Psoas muscle (tissue), 7 donors: ENCODE measurements at regions not wholly inside any gene's neighbourhood (a gene's known extent, or its start where the extent isn't known, plus 50 kb on each side); places are given as distances from the start of the nearest gene placed in this dataset.

Source experiments
- ATAC-seq, 4 donors: fragments of 200-7000 bp; cut with Tn5 transposase; one replicate each; pipeline ENCODE4 v1.9.1; 2020; ENCODE audit warnings: moderate library complexity in 3 of 4, mild to moderate bottlenecking in 2 of 4
- DNase-seq, 2 donors: peaks; one replicate each; pipeline ENCODE4 v3.0.0-alpha.2; 2020
- H3K27ac ChIP-seq: fragments of 200-600 bp; one replicate; pipeline ENCODE4 v1.8.0; 2022
- H3K27me3 ChIP-seq, 3 donors: fragments of 200-600 bp in 1 of 3; one replicate each; pipeline versions ENCODE4 v1.6.1 to v1.8.0; 2013 to 2022; ENCODE audit warnings: low read length in 2 of 3, mild to moderate bottlenecking in 2 of 3, moderate library complexity in 1 of 3; ENCODE audit not compliant: insufficient read depth in 3 of 3
- H3K36me3 ChIP-seq, 2 donors: fragments of 200-600 bp in 1 of 2; one replicate each; pipeline versions ENCODE4 v1.6.1 to v1.8.0; 2013 to 2022; ENCODE audit warnings: low read depth in 1 of 2, mild to moderate bottlenecking in 1 of 2, moderate library complexity in 1 of 2; ENCODE audit not compliant: insufficient read depth in 1 of 2
- H3K4me1 ChIP-seq: fragments of 200-600 bp; one replicate; pipeline ENCODE4 v1.8.0; 2022
- H3K4me3 ChIP-seq: fragments of 200-600 bp; one replicate; pipeline ENCODE4 v1.8.0; 2022; ENCODE audit warnings: mild to moderate bottlenecking
- H3K9me3 ChIP-seq: fragments of 200-600 bp; one replicate; pipeline ENCODE4 v1.8.0; 2022
- WGBS, 3 donors: extraction: QIAGEN DNeasy Blood & Tissue Kit; methylation state at CpG; one replicate each; pipeline versions ENCODE4 v1.1.6 to v1.1.7; 2013; 5-methylcytosine and 5-hydroxymethylcytosine counted together
- intact Hi-C, 2 donors: fragments of 100-400 bp; cut with DNase I; formaldehyde crosslinking; loops; one replicate each; pipeline versions ENCODE4 v1.11.0 to v1.14.2; 2022
- TF ChIP-seq, protein P1 (sequence below): fragments of 200-600 bp; IDR thresholded peaks from one replicate; pipeline ENCODE4 v1.8.0; 2022; ENCODE audit warnings: antibody characterized with exemption
- donor health status: healthy with polysubstance abuse.
- donor health status: DM: no; HTN: no; CAD: no; lungs with moderate emphysema.
- donor health status: Bipolar disorder and iron deficiency.
- donor health status: healthy.
- donor health status: DM: yes; HTN: yes; CAD: no.
- donor health status: DM: no; HTN: no; CAD: no.
- donor health status: DM: yes; HTN: yes; CAD: no.

GRCh38 chr22:44368611-44369292, 56.0 kb upstream of the SHISAL1 start:
- Histone ChIP-seq H3K4me3 (no peak overlapping the region), H3K4me1 (peaks cover 3% of the 10 kb centered on the region), H3K27me3 (no peaks in the 10 kb centered on the region), H3K36me3 (no peaks in the 10 kb centered on the region), H3K9me3 (no peaks in the 10 kb centered on the region), H3K27ac (no peak overlapping the region)
- ATAC-seq, result no peak
- TF ChIP-seq, protein P1, sequence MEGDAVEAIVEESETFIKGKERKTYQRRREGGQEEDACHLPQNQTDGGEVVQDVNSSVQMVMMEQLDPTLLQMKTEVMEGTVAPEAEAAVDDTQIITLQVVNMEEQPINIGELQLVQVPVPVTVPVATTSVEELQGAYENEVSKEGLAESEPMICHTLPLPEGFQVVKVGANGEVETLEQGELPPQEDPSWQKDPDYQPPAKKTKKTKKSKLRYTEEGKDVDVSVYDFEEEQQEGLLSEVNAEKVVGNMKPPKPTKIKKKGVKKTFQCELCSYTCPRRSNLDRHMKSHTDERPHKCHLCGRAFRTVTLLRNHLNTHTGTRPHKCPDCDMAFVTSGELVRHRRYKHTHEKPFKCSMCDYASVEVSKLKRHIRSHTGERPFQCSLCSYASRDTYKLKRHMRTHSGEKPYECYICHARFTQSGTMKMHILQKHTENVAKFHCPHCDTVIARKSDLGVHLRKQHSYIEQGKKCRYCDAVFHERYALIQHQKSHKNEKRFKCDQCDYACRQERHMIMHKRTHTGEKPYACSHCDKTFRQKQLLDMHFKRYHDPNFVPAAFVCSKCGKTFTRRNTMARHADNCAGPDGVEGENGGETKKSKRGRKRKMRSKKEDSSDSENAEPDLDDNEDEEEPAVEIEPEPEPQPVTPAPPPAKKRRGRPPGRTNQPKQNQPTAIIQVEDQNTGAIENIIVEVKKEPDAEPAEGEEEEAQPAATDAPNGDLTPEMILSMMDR, result no peak
- DNase-seq, result peak; percentile 4 to 11
- intact Hi-C loops, result no loop called here
- WGBS, 3 donors, result 78 to 86% (median 78%) methylated on average over 16 of the region's 16 CpGs

GRCh38 chr22:44366372-44367300, 53.9 kb upstream of the SHISAL1 start:
- TF ChIP-seq, protein P1, result no peak
- ATAC-seq (no peak), DNase-seq (peak; percentile 12 to 35)
- intact Hi-C loops, result no loop called here
- 68 to 74% (median 70%) methylated on average over 7 of the region's 7 CpGs for WGBS, 3 donors
- Histone ChIP-seq H3K27ac (no peak overlapping the region), H3K4me1 (peaks cover 10% of the 10 kb centered on the region), H3K36me3 (no peaks in the 10 kb centered on the region), H3K9me3 (no peaks in the 10 kb centered on the region), H3K4me3 (no peak overlapping the region), H3K27me3 (no peaks in the 10 kb centered on the region)

GRCh38 chr22:44365832-44366231, 53.1 kb upstream of the SHISAL1 start:
- intact Hi-C loops, result no loop called here
- Histone ChIP-seq H3K27ac (no peak overlapping the region), H3K27me3 (no peaks in the 10 kb centered on the region), H3K36me3 (no peaks in the 10 kb centered on the region), H3K4me1 (peaks cover 10% of the 10 kb centered on the region), H3K9me3 (no peaks in the 10 kb centered on the region), H3K4me3 (no peak overlapping the region)
- no peak for ATAC-seq
- TF ChIP-seq, protein P1, result no peak
- 84 to 89% (median 88%) methylated on average over 9 of the region's 9 CpGs for whole genome bisulfite sequencing, 3 donors
- DNase-seq, result peak in 1 of 2 donors; percentile 1

DNA sequence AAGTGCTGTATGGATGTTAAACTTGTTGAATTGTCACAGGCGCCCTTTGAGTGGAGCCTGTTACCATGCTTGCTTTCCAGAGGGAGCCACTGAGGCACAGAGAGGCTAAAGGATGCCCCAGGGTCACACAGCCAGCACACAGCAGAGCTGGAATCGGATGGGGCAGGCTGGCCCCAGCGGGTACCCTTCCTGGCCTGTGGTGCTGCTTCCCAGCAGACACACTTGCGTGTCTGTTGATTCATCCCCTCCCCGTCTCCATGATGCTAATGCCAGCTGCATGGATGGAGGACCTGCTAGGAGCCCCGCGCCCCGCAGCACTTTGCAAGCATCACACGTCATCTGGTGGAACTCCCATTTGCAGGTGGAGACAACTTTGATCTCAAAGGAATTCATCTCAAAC, 52.4 kb upstream of the SHISAL1 start:
- intact Hi-C loops, result no loop called here
- no peak for ATAC-seq
- no peak overlapping the region for H3K4me3 ChIP-seq
- H3K36me3 ChIP-seq, result no peaks in the 10 kb centered on the region
- H3K4me1 ChIP-seq, result peaks cover 12% of the 10 kb centered on the region
- H3K9me3 ChIP-seq, result no peaks in the 10 kb centered on the region
- 71 to 76% (median 73%) methylated on average over 9 of the region's 9 CpGs for WGBS, 3 donors
- peak; percentile 12 to 32 for DNase-seq
- TF ChIP-seq, protein P1, result no peak
- no peak overlapping the region for H3K27ac ChIP-seq
- no peaks in the 10 kb centered on the region for H3K27me3 ChIP-seq
